Pons (tissue), 1 donor: ENCODE measurements at regions not wholly inside any gene's neighbourhood (a gene's known extent, or its start where the extent isn't known, plus 50 kb on each side); places are given as distances from the start of the nearest gene placed in this dataset.
"Not testable (repeated sequence)": the region's sequence is repeated elsewhere in the genome, so short reads cannot be mapped to it uniquely, and the experiment has no call there.

Experiments used
- DNase-seq: peaks from one replicate; pipeline ENCODE4 v3.0.0-alpha.2; 2016; ENCODE audit warnings: low spot score

GRCh38 chr13:86579662-86580061 lies 780.4 kb upstream of the SLITRK6 start:
- DNase-seq, result no peak

DNA sequence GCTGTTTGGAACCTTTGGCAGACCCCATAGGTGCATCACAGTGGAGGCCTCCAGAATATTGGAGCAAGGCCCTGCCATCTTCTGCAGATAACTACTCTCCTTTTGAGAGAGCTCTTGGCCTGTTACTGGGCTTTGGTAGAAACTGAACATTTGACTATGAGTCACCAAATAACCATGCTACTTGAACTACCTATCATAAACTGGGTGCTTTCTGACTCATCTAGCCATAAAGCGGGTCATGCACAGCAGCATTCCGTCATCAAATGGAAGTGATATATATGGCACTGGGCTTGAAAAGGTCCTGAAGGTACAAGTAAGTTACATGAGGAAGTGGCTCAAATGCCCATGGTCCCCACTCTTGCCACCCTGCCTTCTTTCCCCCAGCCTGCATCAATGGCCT lies 782.5 kb upstream of the SLITRK6 start:
- no peak for DNase-seq

GRCh38 chr13:86584301-86584700 lies 785.1 kb upstream of the SLITRK6 start:
- no peak for DNase-seq

DNA sequence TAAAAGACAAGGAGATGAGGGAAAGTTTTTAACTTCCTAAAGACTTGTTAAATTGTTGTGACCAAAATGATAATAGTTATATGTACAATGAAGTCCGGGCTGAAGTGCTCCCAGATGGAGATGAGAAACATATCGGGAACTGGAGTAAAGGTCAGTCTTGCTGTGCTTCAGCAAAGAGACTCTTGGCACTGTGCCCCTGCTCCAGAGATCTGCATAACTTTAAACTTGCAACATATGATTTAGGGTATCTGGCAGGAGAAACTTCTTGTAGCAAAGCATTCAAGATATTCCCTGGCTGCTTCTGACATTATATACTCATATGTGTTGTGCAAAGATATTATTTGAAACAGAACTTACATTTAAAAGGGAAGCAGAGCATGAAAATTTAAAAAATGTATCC lies 786.6 kb upstream of the SLITRK6 start:
- no peak for DNase-seq

DNA sequence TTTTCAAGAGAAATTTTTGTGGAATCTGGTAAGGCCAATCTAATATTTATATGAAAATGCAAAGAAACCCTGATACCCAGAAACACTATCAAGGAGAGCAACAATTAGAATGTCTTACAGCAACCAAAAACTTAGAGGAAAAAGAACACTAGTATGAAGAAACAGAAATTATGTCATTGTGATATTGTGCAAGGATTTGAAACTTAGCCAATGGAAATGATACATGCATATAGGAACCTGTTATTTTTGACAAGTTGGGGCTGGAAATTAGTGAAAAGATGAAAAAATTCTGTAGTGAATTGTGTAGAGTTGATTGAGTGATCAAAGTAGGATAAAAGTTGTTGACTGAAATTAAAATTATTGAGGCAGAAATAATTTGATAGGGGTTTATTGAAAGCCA lies 792.6 kb upstream of the SLITRK6 start:
- no peak for DNase-seq

DNA sequence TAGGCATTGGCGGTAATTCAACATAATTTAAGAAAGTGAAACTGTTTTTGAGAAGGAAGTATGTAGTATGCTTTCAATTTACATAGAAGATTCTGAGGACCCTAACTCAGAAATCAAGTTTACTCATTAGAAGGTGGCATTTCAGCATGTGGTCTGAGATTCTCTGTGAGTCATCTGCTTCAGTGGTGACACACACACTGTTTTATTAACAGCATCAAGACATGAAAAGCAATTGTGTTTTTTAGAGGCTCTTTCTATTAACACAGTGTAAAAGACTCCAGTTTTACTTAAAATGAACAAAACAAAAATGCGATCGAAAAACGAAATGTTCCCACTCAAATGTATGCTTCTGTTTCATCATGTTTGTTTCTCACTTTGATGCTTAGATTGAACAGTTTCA lies 802.1 kb upstream of the SLITRK6 start:
- DNase-seq, result no peak

DNA sequence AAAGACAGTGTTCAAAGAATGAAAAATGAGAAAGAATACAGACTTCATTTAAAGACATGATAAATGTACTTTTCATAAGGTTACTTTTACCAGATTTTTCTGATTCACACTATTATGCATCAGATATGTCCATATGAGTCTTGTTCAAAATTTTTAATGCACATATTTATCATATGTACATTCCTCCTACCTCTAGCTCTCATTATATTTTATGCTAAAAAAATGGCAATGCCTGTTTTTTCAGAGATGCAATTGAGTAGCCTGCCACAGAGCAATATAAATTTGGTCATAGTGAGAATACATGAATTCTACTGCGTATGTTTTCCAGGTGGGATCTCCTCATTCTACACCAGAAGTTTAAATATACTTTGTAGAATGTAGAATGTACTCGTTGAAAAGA lies 807.0 kb upstream of the SLITRK6 start:
- no peak for DNase-seq

GRCh38 chr13:86608701-86609100 lies 809.5 kb upstream of the SLITRK6 start:
- DNase-seq, result no peak

- DNase-seq, result no peak
Observed at GRCh38 chr13:86633346-86633745, 834.1 kb upstream of the SLITRK6 start.

DNA sequence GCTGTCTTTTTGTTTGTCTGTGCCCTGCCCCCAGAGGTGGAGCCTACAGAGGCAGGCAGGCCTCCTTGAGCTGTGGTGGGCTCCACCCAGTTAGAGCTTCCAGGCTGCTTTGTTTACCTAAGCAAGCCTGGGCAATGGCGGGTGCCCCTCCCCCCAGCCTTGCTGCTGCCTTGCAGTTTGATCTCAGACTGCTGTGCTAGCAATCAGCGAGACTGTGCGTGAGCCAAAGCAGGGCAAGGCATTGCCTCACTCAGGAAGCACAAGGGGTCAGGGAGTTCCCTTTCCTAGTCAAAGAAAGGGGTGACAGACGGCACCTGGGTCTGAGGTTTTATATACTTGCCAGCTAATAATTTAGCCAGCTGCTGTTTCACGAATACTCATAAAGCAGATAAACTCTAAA lies 852.0 kb upstream of the SLITRK6 start:
- DNase-seq, result not testable (repeated sequence)

- no peak for DNase-seq
Observed at GRCh38 chr13:86653009-86653408, 853.8 kb upstream of the SLITRK6 start.

- DNase-seq, result no peak
Observed at GRCh38 chr13:86655561-86655960, 856.3 kb upstream of the SLITRK6 start.

DNA sequence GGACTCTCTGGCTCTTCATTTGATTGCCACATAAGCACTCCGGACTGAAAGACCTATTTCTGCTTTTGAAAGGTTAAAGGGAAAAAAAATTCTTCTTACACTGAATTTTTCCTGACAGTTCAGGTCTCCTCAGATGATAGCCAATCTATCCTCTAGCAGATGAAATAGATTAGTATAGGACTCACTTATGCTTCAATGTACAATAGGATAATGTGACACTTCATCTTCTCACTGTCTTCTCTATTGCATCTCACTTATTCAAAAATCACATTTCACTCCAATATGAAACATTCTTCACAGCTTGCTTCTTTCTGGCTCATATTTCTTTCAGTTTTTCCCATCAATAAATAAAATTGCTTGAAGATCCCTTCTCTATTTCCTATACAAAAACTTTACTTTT lies 860.9 kb upstream of the SLITRK6 start:
- DNase-seq, result no peak

DNA sequence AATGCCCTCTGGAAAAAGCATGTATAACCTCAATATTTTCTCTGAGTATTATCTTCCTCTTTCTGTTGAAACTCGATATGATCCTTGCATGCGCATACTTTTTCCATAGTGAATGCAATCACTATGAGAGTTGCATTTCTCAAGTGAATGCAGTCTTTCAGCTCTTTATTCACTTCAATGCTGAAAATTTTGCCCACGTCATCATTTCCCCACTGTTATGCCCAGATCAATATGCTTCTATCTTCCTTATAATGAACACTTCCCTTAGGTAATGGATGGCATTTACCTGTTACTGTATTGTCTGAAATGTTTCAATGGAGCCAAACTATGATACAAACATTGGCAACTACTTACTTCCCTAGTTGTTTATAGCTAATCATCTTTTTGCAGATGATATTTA lies 866.6 kb upstream of the SLITRK6 start:
- DNase-seq, result no peak

DNA sequence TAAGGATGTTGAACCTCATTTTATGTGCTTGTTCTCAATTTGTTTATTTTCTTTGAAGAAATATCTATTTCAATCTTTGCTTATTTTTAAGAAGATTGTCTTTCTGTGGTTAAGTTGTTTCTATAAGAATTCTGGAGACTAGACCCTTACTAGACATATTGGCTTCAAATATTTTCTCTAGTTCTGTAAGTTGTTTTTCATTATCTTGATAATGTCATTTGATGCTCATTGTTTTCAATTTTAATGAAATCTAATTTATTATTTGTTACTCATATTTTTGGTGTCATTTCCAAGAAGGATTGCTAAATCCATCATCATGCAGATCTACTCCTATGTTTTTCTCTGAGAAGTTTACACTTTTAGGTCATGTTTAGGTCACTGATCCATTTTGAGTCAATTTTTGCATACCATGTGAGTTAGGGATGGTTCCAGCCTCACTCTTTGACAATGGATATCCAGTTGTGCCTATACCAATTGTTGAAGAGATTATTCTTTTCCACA lies 874.8 kb upstream of the SLITRK6 start:
- no peak for DNase-seq

- DNase-seq, result no peak
Observed at GRCh38 chr13:86681223-86681622, 882.0 kb upstream of the SLITRK6 start.

GRCh38 chr13:86684402-86684801 lies 885.2 kb upstream of the SLITRK6 start:
- DNase-seq, result no peak

DNA sequence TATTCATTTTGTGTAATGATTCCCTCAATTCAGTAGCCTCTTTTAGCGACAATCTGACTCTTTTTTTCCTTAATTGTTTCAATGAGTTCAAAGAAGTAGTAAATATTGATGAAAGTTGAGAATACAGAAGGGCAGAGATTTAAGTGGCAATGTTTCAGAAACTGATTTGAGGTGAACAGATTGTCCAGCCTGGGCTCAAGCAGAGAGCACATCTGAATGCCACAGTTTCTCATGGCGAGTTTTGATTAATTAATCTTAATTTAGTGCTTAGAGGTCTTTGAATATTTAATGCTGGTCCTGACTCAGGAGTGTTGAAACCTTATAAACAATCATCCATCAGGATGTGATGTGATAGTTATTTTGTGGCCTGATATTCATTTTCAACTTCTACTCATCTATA lies 890.7 kb upstream of the SLITRK6 start:
- DNase-seq, result no peak

DNA sequence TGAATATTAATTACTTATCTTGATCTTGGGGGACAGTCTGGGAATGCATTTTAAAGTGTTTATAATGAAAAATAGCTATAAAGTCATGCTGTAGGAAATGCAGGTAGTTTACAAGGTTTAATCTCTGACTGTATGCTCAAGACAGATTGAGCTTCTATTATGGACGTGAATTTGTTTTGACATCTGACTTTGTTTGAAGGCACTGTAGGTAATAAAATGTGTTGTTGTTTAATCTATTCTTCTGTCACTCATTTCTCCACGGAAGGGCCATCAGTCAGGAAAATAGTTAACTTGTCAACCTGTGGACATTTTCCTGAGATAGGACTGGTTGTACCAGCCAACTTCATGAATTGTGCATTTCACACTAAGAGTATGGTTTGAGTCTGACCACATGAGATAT lies 893.1 kb upstream of the SLITRK6 start:
- no peak for DNase-seq

DNA sequence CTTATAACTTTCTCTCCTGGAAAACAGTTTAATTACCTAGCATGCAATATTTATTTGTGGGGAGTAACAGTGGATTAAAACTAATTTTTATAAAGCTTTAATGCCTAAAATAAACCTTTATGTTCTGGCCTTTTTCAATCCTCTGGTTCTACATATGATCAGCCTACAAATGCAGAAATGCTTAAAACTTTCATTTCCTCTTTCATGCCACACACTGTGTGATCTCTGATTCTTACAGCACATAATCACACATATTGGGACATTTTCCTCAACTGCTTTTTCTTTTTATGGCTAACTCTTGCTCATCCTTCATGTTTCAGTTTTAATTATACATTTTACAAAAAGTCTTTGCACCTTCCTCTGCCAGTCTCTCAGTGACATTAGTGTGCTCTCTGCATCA lies 910.8 kb upstream of the SLITRK6 start:
- no peak for DNase-seq

DNA sequence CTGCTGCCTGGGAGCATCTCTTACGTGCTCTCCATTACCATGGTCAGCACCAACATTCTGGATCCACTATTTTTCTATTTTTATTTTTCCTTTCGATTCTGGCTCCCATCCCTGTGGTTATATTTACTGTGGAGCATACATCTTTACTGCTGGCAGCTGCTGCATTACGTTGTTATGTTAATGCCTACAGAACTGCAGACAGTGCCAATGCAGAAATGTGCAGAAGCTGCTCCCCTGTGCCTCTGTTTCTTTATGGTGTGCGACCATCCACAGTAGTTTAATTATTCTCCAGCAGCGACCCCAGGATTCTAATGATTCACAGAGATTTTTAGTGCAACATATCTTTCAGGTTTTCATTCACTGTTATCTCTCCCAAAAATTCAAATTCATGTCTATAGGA lies 911.7 kb upstream of the SLITRK6 start:
- no peak for DNase-seq

GRCh38 chr13:86714495-86714894 lies 915.3 kb upstream of the SLITRK6 start:
- DNase-seq, result no peak

GRCh38 chr13:86725105-86725504 lies 925.9 kb upstream of the SLITRK6 start:
- DNase-seq, result no peak

- no peak for DNase-seq
Observed at GRCh38 chr13:86729206-86729605, 930.0 kb upstream of the SLITRK6 start.

DNA sequence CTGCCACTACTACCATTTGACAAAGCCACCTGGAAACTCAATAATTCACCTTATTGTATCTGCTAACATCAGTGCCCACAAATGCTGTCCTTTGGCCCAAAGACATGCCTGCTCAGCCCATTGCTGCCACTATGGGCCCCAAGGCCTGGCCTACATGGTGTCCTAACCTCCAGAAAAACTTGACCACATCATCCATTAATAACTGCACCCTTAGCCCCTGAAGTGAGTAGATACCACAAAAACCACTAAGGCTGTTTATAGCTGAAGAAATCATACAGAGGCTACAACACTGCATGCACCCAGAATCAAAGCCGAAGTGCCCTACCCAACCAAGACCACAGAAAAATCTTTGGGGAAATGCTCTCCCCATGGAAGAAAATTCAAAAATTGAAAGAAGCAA lies 932.8 kb upstream of the SLITRK6 start:
- no peak for DNase-seq
